ENCODE measurements at regions not wholly inside any gene's neighbourhood (a gene's known extent, or its start where the extent isn't known, plus 50 kb on each side); places are given as distances from the start of the nearest gene placed in this dataset.

GRCh38 chr9:124180557-124180956, 77.2 kb upstream of the NEK6 start:
- DNase-seq: no peak

- DNase-seq: no peak
Observed at GRCh38 chr9:124182741-124183140, 75.0 kb upstream of the NEK6 start.

DNA sequence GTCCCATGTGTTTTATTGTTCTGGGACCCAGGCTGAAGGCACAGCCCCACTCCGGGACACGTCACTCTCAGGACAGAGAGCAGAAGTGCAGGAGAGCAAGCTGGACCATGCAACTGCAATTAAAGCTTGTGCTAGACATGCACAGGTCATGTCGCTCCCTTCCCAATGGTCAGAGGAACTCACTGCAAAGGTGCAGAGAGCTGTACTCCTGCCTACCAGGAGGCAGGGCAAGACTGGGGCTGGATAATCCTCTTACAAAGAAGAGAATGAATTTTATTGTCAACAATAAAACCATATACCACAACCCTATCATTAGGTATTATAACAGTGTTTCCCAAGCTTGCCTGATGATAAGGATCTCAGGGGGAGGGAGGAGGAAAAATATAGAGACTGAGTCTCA, 74.0 kb upstream of the NEK6 start:
- DNase-seq: no peak

DNA sequence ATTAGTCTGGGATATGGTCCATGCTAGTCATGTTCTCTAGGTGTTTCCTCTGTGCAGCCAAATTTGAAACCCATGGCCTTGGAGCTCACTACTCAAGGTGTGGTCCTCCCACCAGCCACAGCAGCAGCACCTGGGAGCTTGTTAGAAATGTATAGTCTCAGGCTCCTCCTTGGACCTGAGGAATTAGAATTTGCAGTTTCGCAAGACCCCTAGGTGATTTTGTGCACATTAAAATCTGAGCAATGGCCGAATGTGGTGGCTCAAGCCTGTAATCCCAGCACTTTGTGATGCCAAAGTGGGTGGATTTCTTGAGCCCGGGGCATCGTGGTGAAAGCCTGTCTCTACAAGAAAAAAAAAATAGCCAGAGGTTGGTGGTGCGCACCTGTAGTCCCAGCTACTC, 72.3 kb upstream of the NEK6 start:
- DNase-seq: no peak

DNA sequence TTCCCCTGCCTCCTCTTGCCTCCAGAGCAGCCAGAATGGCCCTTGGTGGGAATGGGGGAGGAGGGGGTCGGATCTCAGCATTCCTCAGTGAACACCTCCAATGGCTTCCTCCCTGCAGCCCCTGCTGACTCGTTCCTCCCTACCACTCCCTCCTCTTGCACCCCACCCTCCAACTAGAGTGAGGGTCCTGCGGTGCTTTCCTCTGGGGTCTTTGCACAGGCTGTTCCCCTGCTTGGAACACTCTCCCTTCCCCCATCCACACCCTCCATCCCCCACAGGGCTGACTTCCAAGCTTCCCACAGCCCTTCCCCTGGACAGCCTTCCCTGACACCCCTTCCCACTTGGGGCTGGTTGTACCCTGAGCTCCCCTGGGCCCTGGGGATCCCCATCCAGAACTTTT, 70.4 kb upstream of the NEK6 start:
- DNase-seq: no peak

DNA sequence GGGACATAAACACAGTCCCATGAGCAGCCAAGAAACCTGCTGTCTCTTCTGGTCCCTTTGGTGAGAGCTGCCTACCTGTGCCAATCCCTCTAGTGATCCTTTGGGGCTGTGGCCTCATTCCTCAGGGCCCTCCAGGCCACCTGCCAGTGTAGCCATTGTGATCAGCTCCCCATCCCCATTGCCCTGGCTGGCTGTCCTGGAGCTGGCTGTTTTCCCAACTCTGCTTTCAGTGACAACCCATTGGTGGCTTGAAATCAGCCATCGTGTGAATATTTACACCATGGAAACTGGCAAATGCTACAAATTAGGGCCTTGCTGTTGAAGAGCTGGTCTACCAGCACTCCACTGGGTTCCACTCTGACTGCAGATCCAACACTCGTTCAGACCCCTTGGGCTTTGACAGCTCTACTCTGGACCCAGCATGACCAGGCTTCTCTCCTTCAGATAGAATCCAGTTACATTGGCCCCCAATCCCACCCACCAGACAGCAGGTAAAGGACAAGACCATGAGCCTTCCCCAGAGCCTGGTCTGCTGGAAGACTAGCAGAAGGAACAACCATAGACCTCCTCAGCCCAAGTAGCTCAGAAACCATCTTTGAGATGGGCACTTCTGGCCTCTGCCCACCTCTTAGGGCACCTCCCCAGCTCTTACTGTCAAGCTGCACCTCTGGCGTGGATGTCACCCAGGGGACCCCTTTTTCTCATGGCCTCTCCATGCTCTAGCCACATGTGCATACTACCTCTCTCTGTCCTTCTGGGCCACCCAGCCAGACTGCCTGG, 69.2 kb upstream of the NEK6 start:
- DNase-seq: no peak

GRCh38 chr9:124190761-124191160, 67.0 kb upstream of the NEK6 start:
- no peak for DNase-seq

DNA sequence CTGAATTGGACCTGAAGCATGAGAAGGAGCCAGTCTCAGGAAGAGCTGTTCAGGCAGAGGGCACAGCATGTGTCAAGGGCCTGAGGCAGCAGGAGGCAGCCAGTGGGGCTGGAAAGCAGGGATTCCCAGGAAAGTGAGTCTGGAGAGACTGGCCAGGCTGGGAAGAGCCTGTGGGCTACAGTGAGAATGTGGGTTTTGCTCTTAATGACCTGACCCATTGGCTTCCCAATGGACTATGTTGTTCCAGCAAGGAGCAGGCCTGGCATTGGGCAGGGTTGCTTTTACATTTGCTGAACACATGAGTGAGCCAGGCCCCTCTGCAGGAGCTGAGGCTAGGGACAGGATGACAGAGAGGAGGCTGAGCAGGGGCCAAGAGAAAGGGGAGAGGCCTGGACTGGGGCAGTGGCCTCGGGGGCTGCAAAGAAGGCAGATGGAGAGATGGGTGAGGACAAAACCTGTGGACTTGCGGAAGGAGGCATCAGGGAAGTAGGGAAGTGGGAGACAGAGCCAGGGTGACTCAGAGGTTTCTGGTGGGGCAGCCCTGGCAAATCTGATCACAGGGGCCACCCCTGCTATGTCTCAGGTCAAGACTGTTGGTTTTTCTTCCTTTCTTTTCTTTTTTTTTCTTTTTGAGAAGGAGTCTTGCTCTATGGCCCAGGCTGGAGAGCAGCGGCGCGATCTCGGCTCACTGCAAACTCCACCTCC, 65.9 kb upstream of the NEK6 start:
- no peak for DNase-seq

- no peak for DNase-seq
Observed at GRCh38 chr9:124196814-124197176, 61.0 kb upstream of the NEK6 start.

GRCh38 chr9:124197177-124198095, 60.3 kb upstream of the NEK6 start:
- no peak for DNase-seq

DNA sequence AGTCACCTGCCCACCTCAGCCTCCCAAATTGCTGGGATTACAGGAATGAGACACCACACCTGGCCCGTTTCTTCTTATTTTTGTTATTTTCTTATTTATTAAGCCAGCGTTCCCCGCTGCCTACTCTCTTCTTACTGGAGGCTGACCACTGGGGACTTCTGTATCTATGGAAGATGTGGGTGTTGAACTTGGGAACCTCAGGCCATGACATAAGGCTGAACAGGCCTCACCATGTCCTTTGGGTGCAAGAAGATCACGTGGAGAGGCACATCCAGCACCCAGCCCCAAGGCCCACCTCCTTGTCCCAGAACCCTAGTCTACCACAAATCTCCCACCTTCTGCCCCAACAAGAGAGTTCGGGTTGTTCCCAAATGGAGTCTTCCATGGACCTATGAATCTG, 59.4 kb upstream of the NEK6 start:
- DNase-seq: no peak

DNA sequence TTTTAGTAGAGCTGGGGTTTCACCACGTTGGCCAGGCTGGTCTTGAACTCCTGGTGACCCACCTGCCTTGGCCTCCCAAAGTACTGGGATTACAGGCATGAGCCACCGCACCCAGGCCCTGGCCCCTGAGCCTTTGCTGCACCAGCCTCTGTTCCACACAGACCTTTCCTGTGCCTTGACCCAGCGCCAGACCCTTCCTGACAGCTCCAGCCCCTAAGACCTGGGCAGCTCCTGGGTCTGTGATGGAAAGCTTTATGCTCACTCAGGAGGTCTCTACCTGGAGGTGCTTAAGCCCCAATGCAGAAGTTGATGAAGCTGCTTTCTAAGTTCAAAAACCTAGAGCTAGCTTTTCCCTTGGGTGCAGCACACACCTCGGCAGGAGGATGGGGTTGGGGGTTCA, 58.8 kb upstream of the NEK6 start:
- DNase-seq: no peak

DNA sequence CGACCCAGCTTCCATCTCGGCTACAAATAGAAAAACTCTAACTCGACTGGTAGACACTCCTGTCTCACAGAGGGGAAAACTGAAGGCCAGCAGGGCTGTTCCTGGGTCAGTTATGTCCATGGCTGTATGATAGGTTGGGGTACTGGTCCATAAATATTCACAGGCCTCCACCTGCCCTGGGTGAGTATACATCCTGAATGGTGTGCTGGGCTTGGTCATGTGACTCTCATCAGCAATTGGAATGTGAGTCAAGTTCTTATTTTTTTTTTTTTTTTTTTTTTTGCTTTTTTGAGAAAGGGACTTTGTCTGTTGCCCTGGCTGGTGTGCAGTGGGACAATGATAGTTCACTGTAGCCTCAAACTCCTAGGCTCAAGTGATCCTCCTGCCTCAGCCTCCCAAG, 58.3 kb upstream of the NEK6 start:
- no peak for DNase-seq

- peak; percentile 91 for DNase-seq
Observed at GRCh38 chr9:124202447-124202971, 55.2 kb upstream of the NEK6 start.

GRCh38 chr9:124205686-124206352, 51.9 kb upstream of the NEK6 start:
- DNase-seq: no peak

DNA sequence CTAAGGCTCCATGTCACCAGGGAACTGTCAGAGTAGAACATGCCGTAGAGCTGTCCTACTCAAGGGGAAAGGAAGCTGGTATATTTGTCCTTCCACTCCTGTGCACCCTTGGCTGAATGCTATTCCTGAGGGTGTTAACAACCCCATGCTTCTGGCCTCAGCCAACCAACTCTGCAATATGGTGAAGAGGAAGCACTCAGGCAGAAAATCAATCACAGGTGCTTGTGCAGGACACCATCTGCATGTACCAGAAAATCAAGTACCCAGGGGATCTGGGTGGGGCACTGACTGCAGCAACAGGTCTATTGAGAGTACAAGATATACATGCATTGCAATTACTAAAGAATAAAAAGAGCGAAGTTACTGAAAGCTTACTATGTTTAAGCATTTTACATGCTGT, 51.4 kb upstream of the NEK6 start:
- no peak for DNase-seq
